AG09309 (cell line): ENCODE measurements at regions not wholly inside any gene's neighbourhood (a gene's known extent, or its start where the extent isn't known, plus 50 kb on each side); places are given as distances from the start of the nearest gene placed in this dataset.

Experiments used
- DNase-seq: peaks from one replicate; pipeline ENCODE4 v3.0.0-alpha.2; 2010; ENCODE audit warnings: low read depth
- H3K4me3 ChIP-seq: 2 replicates; pipeline ENCODE4 v1.5.1; 2011; ENCODE audit warnings: mild to moderate bottlenecking, low read depth, low read length, moderate library complexity; ENCODE audit not compliant: control insufficient read depth
- TF ChIP-seq, protein P1 (sequence below): IDR thresholded peaks from 2 replicates; pipeline ENCODE4 v1.5.1; 2011; ENCODE audit warnings: mild to moderate bottlenecking, low read depth, low read length, inconsistent platforms; ENCODE audit not compliant: insufficient read depth, control insufficient read depth; ENCODE audit errors: missing control alignments

DNA sequence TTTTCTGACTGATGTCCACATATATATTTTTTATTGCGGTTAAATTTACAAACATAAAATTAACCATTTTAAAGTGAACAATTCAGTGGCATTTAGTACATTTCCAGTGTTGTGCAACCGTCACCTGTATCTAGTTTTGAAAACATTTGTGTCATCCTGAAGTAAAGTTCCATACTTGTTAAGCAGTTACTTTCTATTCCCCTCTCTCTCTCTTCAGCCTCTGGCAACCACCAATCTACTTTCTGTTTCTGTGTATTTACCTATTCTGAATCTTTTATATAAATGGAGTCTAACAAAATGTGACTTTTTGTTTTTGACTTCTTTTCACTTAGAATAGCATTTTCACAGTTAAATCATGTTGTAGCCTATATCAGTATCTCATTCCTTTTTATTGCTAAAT is 480.1 kb upstream of the SMARCA2 start:
- DNase-seq: no peak
- H3K4me3 ChIP-seq: no peak overlapping the region
- TF ChIP-seq, protein P1, sequence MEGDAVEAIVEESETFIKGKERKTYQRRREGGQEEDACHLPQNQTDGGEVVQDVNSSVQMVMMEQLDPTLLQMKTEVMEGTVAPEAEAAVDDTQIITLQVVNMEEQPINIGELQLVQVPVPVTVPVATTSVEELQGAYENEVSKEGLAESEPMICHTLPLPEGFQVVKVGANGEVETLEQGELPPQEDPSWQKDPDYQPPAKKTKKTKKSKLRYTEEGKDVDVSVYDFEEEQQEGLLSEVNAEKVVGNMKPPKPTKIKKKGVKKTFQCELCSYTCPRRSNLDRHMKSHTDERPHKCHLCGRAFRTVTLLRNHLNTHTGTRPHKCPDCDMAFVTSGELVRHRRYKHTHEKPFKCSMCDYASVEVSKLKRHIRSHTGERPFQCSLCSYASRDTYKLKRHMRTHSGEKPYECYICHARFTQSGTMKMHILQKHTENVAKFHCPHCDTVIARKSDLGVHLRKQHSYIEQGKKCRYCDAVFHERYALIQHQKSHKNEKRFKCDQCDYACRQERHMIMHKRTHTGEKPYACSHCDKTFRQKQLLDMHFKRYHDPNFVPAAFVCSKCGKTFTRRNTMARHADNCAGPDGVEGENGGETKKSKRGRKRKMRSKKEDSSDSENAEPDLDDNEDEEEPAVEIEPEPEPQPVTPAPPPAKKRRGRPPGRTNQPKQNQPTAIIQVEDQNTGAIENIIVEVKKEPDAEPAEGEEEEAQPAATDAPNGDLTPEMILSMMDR: no peak

DNA sequence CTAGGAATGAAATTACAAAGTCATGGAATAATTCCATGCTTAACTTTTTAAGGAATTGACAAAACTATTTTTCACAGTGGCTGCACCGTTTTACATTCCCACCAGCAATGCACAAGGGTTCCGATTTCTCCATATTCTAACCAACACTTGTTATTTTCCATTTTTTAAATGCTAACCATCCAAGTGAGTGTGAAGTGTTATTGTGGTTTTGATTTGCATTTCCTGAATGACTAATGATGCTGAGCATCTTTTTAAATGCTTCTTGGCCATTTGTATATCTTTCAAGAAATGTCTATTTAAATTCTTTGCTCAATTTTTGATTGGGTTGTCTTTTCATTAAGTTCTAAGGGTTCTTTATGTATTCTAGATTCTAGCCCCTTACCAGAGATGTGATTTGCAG is 479.5 kb upstream of the SMARCA2 start:
- H3K4me3 ChIP-seq: no peak overlapping the region
- DNase-seq: no peak

DNA sequence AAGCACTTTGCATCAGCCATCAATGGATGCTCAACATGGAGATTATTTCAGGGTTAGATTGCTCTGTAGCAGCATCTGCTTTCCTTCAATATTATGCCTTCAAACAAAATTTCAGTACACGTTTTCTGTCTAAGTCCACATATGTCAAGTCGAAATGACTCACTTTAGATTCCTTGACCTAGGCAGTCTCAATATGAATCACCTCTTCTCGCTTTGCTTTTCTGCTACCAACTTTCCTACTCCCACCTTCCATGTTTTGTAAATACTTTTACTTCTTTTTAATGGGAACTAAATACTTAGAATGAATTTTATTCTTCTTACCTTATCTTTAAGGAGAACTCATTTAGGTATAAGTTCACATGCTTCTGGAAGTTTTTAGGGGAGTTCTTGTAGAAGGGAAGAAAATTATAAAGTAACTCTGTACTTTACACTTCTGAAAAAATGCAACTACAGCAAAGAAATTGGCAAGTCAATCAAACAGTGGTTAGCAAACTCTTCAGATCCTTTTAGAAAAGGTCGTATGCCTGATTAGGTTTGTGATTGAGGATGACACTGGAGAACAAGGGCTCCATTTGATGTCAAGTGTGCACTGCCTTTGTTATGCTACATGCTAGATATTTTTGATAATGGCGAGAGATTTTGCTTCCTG is 478.5 kb upstream of the SMARCA2 start:
- TF ChIP-seq, protein P1: no peak
- no peak for DNase-seq

More for the DNA sequence above, 479.5 kb upstream of the SMARCA2 start:
- TF ChIP-seq, protein P1: no peak

DNA sequence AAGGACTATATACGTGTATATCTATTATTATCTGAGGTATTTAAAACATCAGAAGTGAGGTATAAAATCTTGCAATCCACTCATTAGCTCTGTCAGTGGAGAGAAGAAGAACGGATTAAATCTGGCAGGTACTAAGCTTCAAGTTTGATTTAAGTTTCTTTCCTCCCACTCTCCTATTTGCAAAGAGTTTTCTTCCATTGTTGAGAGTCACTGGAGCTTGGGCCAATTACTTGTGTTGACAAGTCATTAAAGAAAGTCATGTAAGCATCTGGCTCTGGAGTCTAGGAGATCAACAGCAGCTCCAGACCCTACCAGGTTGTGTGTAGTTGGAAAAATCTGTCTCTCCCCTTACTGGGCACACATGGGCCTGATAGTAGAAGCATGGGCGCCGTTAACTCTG is 476.8 kb upstream of the SMARCA2 start:
- no peak for DNase-seq
- H3K4me3 ChIP-seq: no peak overlapping the region
- TF ChIP-seq, protein P1: no peak

More for the DNA sequence above, 478.5 kb upstream of the SMARCA2 start:
- no peak overlapping the region for H3K4me3 ChIP-seq

DNA sequence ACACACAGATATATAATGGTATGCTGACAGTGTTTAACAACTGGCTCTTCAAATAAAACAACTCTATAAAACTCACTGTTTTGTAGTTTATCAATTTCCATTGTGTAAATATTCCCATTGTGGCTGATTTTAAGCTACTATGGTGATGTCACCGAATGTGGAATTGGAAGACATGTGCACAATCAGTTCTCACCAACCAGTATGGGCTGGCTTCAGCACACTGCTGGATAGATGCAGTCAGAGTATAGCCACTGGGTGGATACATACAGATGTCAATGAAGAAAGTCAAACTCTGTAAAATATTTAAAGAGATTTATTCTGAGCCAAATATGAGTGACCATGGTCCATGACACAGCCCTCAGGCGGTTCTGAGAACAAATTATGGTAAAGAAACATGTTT is 475.9 kb upstream of the SMARCA2 start:
- DNase-seq: no peak
- TF ChIP-seq, protein P1: no peak
- H3K4me3 ChIP-seq: no peak overlapping the region

DNA sequence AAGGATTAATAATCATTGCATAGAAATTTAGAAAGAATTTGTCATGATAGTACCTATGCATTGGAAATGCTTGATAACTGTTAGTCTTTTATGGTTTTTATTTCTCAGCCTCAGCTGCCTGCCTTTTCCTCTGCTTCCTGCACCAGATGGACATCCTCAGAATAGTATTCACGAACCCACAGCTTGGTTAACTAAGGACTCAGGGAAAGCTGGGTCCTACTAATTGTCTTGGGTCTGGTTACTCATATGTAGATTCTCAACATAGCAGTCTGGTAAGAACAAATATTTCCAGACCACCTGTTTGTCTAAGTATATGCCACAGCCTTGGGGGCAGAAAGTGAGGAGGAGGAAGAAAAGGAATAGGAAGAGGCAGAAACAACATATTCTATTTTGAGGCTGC is 464.5 kb upstream of the SMARCA2 start:
- TF ChIP-seq, protein P1: no peak
- no peak overlapping the region for H3K4me3 ChIP-seq
- DNase-seq: no peak
